HT1080 (cell line): ENCODE measurements at regions not wholly inside any gene's neighbourhood (a gene's known extent, or its start where the extent isn't known, plus 50 kb on each side); places are given as distances from the start of the nearest gene placed in this dataset.
"Not testable (repeated sequence)": the region's sequence is repeated elsewhere in the genome, so short reads cannot be mapped to it uniquely, and the experiment has no call there.

Source experiments
- DNase-seq: peaks from one replicate; pipeline ENCODE4 v3.0.0-alpha.2; 2015; ENCODE audit warnings: low read depth

DNA sequence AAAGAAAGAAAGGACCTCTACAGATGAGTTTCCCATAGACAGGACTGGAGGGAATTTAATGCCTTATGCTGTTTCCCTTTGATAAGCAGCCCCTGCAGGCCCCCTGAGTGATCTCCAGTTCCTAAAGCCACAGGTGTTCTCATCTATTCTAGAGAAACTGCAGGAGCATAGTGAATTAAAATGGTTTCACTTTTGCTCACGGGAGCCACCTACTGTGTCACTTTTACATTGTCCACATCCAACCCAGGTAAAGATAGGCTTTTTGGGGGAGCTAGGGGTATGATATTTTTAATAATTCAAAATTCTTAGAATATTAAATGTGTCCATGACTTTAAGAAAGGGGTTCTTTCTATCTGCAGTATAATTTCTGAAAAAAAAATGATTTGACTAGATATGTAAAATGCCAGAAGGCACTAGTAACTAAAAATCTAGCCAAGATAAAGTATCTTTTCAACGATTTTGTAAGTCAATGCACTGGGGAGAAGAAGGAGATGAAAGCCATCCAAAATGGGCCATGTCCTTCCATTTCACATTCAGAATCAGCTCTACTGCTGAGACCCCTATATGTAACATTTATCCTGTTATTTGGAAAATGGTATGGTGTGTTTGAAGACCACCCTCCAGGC, 267.3 kb upstream of the DUSP10 start:
- DNase-seq = peak; percentile 22

GRCh38 chr1:222006715-222007114, 264.8 kb upstream of the DUSP10 start:
- no peak for DNase-seq

DNA sequence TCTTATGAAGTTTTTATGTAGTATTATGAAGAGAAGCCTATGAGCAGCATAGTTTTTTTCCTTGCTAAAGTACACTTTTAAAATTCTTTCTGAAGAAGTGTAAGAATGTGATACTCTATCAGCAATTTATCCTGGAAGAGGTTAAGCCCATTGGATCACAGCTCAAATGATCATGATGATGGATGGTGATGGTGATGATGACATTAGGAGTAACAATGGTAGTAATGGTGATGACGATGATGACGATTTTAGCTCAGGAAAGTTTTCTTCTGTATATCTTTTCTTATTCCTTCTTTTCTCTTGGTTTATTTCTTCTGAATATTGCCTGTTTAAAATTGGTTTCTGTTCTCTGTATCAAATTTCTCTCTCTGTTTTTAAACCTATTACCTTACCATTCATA, 262.9 kb upstream of the DUSP10 start:
- DNase-seq = no peak

DNA sequence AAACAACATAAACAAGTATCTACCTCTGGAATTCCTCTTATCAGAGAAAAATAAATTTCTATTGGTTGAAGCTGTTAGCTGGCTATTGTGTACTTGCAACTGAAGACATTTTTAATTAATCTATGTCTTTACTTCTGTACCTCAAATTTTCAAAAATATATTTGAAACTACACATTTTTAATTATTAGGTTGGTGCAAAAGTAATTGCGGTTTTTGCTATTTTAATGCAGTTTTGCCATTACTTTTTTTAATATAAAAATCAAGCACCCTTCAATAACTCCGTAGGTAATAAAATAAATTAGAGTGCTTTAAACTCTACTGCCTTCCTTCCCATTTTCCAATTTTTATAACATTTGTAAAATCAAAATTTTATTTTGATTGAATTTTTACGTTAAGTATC, 262.1 kb upstream of the DUSP10 start:
- no peak for DNase-seq

DNA sequence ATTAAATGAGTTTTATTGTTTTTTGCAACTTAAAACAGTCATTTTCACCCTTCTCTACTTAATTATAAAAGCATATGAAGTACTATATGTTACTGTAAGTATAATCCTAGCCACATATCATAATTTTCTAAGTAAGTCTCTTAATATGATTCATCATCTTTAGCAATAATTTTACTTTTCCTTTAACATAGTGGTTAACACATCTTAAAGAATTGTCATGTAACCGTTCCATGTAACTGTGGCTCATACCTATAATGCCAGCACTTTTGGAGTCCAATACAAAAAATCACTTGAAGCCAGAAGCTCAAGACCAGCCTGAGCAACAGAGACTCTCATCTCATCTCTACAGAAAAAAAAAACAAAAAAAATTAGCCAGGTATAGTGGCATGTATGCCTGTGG, 260.6 kb upstream of the DUSP10 start:
- DNase-seq = no peak

GRCh38 chr1:222000131-222000530, 258.2 kb upstream of the DUSP10 start:
- DNase-seq = no peak

DNA sequence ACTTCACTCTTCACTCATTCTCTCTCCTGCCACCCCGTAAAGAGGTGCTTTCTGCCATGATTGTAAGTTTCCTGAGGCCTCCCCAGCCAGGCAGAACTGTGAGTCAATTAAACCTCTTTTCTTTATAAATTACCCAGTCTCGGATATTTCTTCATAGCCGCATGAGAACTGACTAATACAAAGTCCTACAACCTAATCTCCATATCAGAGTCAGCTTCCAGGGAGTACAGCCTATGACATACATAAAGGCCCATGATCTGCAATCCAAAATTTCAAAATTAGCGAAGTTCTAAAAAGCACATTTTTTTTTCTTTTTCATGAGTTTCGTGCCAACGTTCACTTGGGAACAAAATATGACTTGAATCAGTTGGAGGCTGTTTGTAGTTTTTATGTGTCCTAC, 256.9 kb upstream of the DUSP10 start:
- DNase-seq = no peak

- DNase-seq = no peak
Measured at GRCh38 chr1:221998186-221998612, 256.3 kb upstream of the DUSP10 start.

DNA sequence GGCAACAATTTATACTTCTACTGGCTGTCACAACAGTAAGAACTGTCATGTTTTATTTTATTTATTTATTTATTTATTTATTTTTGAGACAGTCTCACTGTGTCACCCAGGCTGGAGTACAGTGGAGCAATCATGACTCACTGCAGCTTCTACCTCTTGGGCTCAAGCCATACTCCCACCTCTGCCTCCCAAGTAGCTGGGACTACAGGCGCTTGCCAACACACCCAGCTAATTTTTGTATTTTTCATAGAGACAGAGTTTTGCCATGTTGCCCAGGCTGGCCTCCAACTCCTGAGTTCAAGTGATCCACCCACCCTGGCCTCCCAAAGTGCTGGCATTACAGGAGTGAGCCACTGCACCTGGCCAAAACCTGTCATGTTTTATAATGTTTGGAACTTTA, 255.1 kb upstream of the DUSP10 start:
- peak; percentile 63 for DNase-seq

DNA sequence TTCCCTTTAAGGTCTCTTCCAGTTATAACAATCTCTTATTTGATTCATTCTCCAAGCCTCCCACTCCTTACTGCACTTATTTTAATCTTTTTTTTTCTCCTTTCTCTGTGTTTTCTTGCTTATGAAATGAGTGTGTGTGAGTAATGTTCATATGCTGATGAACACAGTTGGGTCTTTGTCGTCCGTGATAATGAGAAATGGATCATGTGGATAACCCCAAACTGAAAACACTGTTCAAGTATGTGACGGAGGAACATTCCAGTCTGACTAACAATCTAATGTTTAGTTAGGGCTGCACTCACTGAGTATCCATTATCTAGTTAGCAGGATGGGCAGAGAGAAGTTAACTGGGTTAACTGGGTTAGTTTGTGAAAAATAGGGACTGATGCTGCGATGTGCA, 253.1 kb upstream of the DUSP10 start:
- DNase-seq = peak; percentile 41

DNA sequence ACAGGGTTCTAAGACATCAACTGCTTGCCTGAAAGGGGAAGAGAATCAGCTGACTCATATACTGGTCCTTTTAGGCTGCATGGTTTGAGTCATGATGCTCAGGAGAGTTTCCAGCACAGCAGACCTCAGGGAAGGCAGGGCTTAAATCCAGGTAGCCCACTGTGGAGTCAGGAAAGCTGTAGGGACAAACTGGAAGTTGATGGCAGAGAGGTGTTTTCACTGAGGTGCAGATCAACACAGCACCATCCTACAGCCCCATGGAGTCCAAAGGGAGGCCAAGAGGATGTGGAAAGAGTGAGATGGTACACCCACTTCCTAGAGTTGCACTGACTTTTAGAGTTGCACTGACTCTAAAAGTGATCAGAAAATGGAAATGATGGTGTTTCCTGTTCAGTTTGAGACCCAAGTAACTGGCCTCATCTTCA, 252.4 kb upstream of the DUSP10 start:
- DNase-seq = peak; percentile 44

GRCh38 chr1:221993444-221993948, 251.6 kb upstream of the DUSP10 start:
- no peak for DNase-seq

GRCh38 chr1:221992427-221992826, 250.5 kb upstream of the DUSP10 start:
- no peak for DNase-seq

- peak; percentile 64 for DNase-seq
Measured at GRCh38 chr1:221991221-221991620, 249.3 kb upstream of the DUSP10 start.

- no peak for DNase-seq
Measured at GRCh38 chr1:221989741-221990140, 247.9 kb upstream of the DUSP10 start.

GRCh38 chr1:221988829-221989228, 246.9 kb upstream of the DUSP10 start:
- DNase-seq = no peak

GRCh38 chr1:221987860-221988520, 246.1 kb upstream of the DUSP10 start:
- DNase-seq = peak; percentile 90

DNA sequence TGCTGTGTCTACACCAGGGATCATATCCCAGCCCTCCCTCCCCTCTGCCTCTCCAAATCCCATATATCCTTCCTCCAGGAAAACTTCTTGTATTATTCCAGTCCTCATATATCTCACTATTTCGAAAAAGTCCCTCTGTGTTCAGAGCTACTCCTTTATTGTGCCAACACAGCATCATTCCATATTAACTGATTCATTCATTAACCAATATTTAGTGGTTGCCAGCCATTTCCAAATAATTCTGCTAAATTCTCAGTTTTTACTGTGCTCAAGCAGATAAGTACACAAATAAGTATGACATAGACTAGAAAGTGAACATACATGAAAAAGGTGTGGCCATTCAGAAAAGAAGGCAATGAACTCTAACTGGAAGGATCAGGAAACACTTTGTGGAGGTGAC, 241.6 kb upstream of the DUSP10 start:
- DNase-seq = no peak

DNA sequence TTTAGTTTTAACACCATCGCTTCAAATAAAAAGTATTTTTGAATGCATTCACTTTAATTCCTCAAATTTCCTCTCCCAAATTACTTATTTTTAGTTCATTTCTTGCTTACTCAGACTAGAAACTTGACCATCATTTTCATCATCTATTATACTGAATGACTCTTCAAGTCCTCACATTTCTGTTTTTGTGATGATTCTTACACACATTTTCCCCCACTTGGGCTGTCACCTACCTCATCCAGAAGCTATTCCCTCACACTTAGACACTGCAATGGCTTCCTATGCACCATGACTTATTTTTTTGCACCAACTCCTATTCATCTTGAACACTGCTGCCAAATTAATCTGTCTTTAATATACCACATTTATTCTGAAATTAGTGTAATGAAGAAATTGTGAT, 239.6 kb upstream of the DUSP10 start:
- DNase-seq = no peak

GRCh38 chr1:221979444-221980032, 237.6 kb upstream of the DUSP10 start:
- no peak for DNase-seq

DNA sequence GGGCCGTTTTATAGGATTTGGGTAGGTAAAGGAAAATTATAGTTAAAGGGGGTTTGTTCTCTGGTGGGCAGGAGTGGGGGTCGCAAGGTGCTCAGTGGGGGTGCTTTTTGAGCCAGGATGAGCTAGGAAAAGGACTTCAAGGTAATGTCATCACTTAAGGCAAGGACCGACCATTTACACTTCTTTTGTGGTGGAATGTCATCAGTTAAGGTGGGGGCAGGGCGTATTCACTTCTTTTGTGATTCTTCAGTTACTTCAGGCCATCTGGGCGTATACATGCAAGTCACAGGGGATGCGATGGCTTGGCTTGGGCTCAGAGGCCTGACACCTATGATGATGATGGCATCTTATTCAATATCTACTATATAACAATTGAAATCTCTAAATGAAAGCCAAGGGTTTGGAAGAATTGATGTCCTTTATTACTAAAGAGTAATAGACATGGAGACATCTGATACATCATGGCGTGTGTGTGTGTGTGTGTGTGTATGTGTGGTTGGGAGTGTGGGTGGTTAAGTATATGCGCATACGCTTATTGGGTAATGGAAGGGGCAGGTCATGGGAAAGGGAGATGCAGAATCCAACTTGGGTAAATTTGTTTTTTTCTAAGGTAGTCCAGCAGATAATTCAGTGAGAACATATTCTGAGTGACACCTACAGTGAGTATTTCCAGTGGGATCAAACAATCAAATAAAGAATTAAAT, 236.9 kb upstream of the DUSP10 start:
- DNase-seq = not testable (repeated sequence)

DNA sequence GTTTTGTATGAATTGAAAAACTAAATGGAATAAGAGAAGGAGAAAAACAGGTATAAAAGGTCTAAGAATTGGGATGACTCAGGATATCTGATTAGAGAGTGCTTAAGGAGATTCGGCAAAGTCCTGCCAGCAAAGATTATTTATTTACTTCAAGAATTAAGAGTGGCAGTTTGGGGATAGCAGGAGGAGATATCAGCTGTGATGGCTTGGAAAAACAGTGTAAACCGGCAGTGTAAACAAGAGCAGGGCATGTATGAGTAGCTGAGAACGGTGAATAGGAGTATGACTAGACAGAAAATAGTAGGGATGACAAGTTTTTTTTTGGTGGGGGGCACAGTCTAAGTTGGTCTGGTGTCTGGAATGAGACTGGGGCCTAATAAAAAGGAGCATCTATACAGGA, 231.9 kb upstream of the DUSP10 start:
- not testable (repeated sequence) for DNase-seq
